NB4 (cell line): ENCODE measurements at regions not wholly inside any gene's neighbourhood (a gene's known extent, or its start where the extent isn't known, plus 50 kb on each side); places are given as distances from the start of the nearest gene placed in this dataset.

Experiments
- CTCF ChIP-seq: IDR thresholded peaks from one replicate; pipeline ENCODE4 v1.5.1; 2012; ENCODE audit warnings: low read depth, low read length
- MAX ChIP-seq: IDR thresholded peaks from 2 replicates; pipeline ENCODE4 v1.6.1; 2011; ENCODE audit warnings: low read depth, low read length
- MYC ChIP-seq: IDR thresholded peaks from 2 replicates; pipeline ENCODE4 v1.6.1; 2011; ENCODE audit warnings: low read depth, low read length
- POLR2A ChIP-seq: IDR thresholded peaks from 2 replicates; pipeline ENCODE4 v1.6.1; 2011; ENCODE audit warnings: mild to moderate bottlenecking; ENCODE audit not compliant: insufficient read length; ENCODE audit errors: extremely low read depth

- TF ChIP-seq CTCF (no peak), POLR2A (no peak), MAX (no peak), MYC (no peak)
Measured at GRCh38 chr6:106884576-106884975, 90.0 kb downstream of the CD24 start.
